Right cardiac atrium (tissue), 5 donors: ENCODE measurements at regions not wholly inside any gene's neighbourhood (a gene's known extent, or its start where the extent isn't known, plus 50 kb on each side); places are given as distances from the start of the nearest gene placed in this dataset.
A peak's percentile ranks its signal among the peaks of the same experiment; 100 is the strongest.
"Not testable (repeated sequence)": the region's sequence is repeated elsewhere in the genome, so short reads cannot be mapped to it uniquely, and the experiment has no call there.

ENCODE experiments used
- ATAC-seq, 2 donors: fragments of 200-7000 bp; cut with Tn5 transposase; one replicate each; pipeline versions ENCODE4 v1.8.0 to v1.9.1; 2020; ENCODE audit warnings: moderate library complexity in 2 of 2, mild to moderate bottlenecking in 1 of 2
- DNase-seq, 3 donors: peaks; one replicate each; pipeline ENCODE4 v3.0.0-alpha.2; 2020
- H3K27ac ChIP-seq: one replicate; pipeline ENCODE4 v1.5.1; 2013; ENCODE audit warnings: mild to moderate bottlenecking, low read length, control low read depth, moderate library complexity
- H3K27me3 ChIP-seq: one replicate; pipeline ENCODE4 v1.6.1; 2013; ENCODE audit not compliant: control insufficient read depth, insufficient read depth
- H3K4me1 ChIP-seq: one replicate; pipeline ENCODE4 v1.6.1; 2013; ENCODE audit warnings: low read length; ENCODE audit not compliant: control insufficient read depth, insufficient read depth
- H3K4me3 ChIP-seq: one replicate; pipeline ENCODE4 v1.5.1; 2013; ENCODE audit warnings: low read length, control low read depth
- H3K9me3 ChIP-seq: one replicate; pipeline ENCODE4 v1.6.1; 2013; ENCODE audit warnings: low read length; ENCODE audit not compliant: control insufficient read depth
- WGBS: extraction: QIAGEN DNeasy Blood & Tissue Kit; methylation state at CpG from one replicate; pipeline ENCODE4 v1.1.7; 2013; 5-methylcytosine and 5-hydroxymethylcytosine counted together
- intact Hi-C, 4 donors: fragments of 100-400 bp; cut with DNase I; formaldehyde crosslinking; loops; one replicate each; pipeline versions ENCODE4 v1.11.0 to v1.14.0; 2022 to 2023
- donor health status: healthy with polysubstance abuse.
- donor health status: DM: no; HTN: yes; CAD: no.
- donor health status: DM: no; HTN: no; CAD: no.
- donor health status: DM: no; HTN: yes; CAD: no; lungs with severe emphysema.
- donor health status: DM: yes; HTN: yes; CAD: no.

DNA sequence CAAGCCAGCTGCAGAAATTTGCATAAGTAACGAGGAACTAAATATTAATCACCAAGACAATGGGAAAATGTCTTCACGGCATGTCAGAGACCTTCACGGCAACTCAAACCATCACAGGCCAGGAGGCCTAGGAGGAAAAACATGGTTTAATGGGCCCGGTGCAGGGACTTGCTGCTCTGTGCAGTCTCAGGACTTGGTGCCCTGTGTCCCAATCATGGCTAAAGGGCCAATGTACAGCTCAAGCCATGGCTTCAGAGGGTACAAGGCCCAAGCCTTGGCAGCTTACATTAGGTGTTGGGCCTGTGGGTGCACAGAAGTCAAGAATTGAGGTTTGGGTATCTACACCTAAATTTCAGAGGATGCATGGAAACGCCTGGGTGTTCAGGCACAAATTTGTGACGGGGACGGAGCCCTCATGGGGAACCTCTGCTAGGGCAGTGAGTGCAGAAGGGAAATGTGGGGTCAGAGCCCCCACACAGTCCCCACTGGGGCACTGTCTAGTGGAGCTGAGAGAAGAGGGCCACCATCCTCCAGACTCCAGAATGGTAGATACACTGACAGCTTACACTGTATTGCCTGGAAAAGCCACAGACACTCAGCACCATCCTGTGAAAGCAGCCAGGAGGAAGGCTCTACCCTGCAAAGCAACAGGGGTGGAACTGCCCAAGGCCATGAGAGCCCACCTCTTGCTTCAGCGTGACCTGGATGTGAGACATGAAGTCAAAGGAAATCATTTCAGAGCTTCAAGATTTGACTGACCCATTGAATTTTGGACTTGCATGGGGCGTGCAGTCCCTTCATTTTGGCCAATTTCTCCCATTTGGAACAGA, 5284.3 kb upstream of the TPTE start:
- intact Hi-C loops, H3K4me3 ChIP-seq, H3K4me1 ChIP-seq, ATAC-seq, H3K27ac ChIP-seq, H3K9me3 ChIP-seq, H3K27me3 ChIP-seq: not testable (repeated sequence)
- 61% methylated on average over 9 of the region's 9 CpGs for WGBS
- DNase-seq: peak in 1 of 3 donors; percentile 22

DNA sequence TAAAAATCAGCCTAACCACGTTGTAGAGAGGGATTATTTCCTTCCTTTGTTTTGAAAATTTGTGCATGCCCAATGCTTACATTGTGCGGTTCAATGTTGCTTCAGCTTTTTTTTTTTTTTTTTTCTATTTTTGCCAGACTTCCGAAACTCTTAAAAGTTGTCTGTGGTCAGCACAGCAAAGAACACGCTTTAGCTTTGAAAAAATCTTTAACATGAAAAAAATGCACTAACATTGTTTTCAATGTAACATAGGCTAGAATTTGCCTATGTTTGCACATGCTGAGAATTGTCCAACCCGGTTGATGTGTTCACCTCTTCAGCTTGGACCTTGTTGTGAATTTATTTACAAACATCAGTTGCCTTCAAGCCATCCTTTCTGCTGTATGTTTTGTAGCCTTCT, 5280.9 kb upstream of the TPTE start:
- H3K9me3 ChIP-seq: not testable (repeated sequence)

DNA sequence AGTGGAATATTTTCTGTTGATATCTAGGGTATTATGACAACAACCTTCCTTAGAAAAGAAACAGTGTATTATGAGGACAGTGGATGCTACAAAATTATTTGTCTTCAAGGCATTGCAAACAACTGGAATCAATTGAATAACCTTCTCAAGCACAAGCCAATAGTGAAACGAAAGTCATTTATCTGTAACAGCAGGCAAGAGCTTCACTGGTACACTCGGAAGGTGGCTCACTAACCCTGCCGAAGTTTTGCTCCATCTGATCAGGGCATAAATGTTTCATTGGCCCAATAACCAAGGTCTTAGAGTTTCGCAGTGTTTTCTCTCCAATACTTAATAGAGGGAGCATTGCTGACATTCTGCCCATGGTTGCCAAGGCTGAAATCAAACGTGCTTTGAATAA, 5278.7 kb upstream of the TPTE start:
- 48% methylated on average over 5 of the region's 5 CpGs for WGBS
- H3K27me3 ChIP-seq, H3K9me3 ChIP-seq, H3K4me1 ChIP-seq, DNase-seq, H3K27ac ChIP-seq, ATAC-seq, intact Hi-C loops, H3K4me3 ChIP-seq: not testable (repeated sequence)

More for the DNA sequence above, 5280.9 kb upstream of the TPTE start:
- DNase-seq, H3K4me1 ChIP-seq, H3K27ac ChIP-seq, H3K27me3 ChIP-seq, intact Hi-C loops, ATAC-seq, H3K4me3 ChIP-seq: not testable (repeated sequence)
- WGBS: 41% methylated on average over 5 of the region's 5 CpGs

DNA sequence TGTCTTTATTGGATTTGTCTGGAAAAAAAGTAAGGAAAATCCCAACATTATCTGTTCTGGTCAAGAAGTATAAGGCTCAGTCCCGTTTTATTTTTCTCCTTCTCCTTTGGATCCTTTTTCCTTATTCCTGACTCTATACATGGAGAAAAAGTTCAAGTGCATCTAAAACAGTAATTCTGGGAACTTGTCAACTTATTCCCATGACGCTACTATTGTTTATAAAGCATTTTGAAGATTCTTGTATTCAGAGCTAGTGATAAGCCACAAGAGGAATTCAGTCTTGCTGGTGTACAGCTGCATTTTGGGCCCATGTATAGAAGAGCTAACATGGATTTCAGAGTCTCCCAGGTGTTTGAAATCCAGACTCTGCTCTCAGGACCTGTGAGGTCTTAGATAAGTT, 5278.1 kb upstream of the TPTE start:
- H3K27ac ChIP-seq, H3K27me3 ChIP-seq, ATAC-seq, intact Hi-C loops, DNase-seq, H3K9me3 ChIP-seq, H3K4me1 ChIP-seq, H3K4me3 ChIP-seq: not testable (repeated sequence)
- 34% methylated on average over 2 of the region's 2 CpGs for whole genome bisulfite sequencing

DNA sequence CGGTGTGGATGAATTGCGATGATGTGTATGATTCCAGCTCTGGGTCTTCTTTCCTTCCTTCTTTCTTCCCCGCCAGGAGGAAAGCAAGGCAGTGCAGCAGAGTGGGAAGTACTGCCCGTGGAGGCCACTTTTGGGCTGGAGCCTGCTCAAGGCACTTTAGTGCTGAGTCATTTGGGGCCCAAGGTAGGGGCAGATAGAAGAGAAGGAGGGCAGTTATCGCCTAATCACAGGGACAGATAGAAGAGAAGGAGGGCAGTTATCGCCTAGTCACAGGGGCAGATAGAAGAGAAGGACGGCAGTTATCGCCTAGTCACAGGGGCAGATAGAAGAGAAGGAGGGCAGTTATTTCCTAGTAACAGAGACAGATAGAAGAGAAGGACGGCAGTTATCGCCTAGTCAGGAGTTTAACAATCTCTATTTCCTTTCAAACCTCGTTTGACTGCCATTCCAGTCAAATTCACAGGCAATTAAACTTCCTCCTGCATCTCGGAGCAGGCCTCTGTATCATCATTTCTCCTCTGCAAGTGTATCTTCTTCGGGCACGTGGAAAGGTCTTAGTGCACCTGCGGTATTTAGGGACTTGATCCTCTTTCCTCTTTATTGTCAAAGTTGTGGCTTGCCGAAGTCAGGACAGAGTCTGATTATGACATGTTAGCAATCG, 5277.5 kb upstream of the TPTE start:
- H3K9me3 ChIP-seq, ATAC-seq, DNase-seq, intact Hi-C loops, H3K4me3 ChIP-seq, H3K27me3 ChIP-seq, H3K27ac ChIP-seq, H3K4me1 ChIP-seq: not testable (repeated sequence)
- 60% methylated on average over 16 of the region's 17 CpGs for WGBS

DNA sequence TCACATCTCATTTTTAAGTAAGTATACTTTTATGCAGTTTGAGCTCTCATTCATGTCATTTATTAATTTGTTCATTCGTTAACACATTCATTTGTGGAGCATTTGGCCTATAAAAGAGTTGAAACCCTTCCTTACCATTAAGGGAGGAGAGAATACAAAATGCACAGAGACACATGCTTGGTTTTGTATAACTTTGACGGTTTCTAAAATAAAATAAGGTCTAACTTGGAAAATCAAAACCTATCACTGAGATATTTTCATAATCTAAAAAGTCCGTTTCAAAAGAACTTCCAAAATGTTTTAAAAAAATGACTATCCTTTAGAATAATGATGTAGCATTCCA, 5277.0 kb upstream of the TPTE start:
- H3K4me1 ChIP-seq, ATAC-seq, H3K9me3 ChIP-seq, DNase-seq, H3K27ac ChIP-seq, intact Hi-C loops, H3K27me3 ChIP-seq, H3K4me3 ChIP-seq: not testable (repeated sequence)
- 46% methylated on average over 3 of the region's 3 CpGs for WGBS

DNA sequence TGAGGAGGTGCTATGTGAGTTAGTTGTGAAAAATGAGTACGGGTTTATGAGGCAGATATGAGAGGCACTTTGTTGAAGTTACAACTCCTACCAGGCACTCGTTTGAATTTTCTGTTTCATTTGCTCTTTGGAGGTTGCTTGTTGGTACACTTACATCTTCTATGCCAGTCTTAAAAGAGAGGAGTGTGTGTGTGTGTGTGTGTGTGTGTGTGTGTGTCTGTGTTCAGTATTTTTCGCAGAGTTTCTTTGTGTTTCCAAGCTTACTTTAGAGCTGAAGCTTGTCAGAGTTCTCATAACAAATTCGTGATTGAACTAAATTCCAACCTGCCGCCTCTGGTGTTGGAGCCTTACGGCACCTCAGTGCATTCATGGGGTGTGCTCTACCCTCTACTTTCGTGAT, 5276.4 kb upstream of the TPTE start:
- H3K27ac ChIP-seq, DNase-seq, H3K4me1 ChIP-seq, ATAC-seq, H3K4me3 ChIP-seq, intact Hi-C loops, H3K27me3 ChIP-seq, H3K9me3 ChIP-seq: not testable (repeated sequence)
- 54% methylated on average over 6 of the region's 7 CpGs for WGBS

DNA sequence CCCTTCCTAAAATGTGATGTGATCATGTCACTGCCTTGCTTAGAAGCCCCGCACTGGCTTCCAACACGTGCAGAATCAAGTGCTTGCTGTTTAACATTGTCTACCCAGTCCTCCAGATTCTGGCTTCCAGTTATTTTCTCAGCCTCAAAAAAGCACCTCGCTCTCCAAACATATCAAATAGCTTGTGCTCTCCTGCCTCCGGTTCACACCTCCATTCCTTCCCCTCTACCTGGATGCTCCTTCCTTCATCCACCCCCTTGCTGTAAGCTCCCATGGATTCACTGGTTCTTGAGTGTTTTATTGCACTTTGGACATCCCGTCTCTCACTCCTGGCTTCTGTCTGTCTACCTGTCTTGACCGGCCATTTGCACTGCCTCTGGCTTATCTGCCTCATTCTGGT, 5275.0 kb upstream of the TPTE start:
- ATAC-seq, H3K4me1 ChIP-seq, H3K27ac ChIP-seq, H3K9me3 ChIP-seq, DNase-seq, H3K27me3 ChIP-seq, intact Hi-C loops, H3K4me3 ChIP-seq: not testable (repeated sequence)
- WGBS: 54% methylated on average over 6 of the region's 6 CpGs

DNA sequence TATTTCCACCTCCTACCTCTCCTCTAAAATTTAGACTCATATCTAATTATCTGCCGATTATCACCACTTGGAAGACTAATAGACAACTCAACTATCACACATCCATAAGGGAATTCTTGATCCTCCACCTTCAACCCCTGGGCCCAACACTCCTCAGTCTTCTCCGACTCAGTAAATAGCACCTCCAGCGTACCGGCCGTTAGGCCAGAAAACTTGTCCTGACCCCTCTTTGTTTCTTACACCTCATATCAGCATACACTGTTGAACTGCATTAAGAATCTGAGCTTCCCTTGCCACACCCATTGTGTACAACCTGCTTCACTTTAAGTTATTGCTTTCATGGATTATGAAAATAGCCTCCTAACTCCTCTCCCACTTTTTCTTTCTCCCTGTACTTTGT, 5274.0 kb upstream of the TPTE start:
- H3K4me1 ChIP-seq, H3K27me3 ChIP-seq, H3K4me3 ChIP-seq, H3K9me3 ChIP-seq, ATAC-seq, H3K27ac ChIP-seq, intact Hi-C loops: not testable (repeated sequence)
- DNase-seq: peak in 1 of 3 donors; percentile 31
- WGBS: 86% methylated on average over 5 of the region's 5 CpGs

DNA sequence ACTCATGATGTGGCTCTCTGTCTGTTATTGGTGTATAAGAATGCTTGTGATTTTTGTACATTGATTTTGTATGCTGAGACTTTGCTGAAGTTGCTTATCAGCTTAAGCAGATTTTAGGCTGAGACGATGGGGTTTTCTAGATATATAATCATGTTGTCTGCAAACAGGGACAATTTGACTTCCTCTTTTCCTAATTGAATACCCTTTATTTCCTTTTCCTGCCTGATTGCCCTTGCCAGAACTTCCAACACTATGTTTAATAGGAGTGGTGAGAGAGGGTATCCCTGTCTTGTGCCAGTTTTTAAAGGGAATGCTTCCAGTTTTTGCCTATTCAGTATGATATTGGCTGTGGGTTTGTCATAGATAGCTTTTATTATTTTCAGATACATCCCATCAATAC, 5271.3 kb upstream of the TPTE start:
- H3K9me3 ChIP-seq, H3K4me3 ChIP-seq, H3K27ac ChIP-seq, DNase-seq, H3K4me1 ChIP-seq, ATAC-seq, intact Hi-C loops, H3K27me3 ChIP-seq: not testable (repeated sequence)
- 65% methylated on average over 1 of the region's 1 CpG for WGBS

DNA sequence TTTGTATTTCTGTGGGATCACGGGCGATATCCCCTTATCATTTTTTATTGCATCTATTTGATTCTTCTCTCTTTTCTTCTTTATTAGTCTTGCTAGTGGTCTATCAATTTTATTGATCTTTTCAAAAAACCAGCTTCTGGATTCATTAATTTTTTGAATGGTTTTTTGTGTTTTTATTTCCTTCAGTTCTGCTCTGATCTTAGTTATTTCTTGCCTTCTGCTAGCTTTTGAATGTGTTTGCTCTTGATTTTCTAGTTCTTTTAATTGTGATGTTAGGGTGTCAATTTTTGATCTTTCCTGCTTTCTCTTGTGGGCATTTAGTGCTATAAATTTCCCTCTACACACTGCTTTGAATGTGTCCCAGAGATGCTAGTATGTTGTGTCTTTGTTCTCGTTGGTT, 5270.2 kb upstream of the TPTE start:
- ATAC-seq, H3K27ac ChIP-seq, H3K4me1 ChIP-seq, H3K9me3 ChIP-seq, H3K27me3 ChIP-seq, H3K4me3 ChIP-seq, DNase-seq, intact Hi-C loops: not testable (repeated sequence)
- WGBS: 69% methylated on average over 3 of the region's 3 CpGs
